GM21529 (cell line): ENCODE measurements at regions not wholly inside any gene's neighbourhood (a gene's known extent, or its start where the extent isn't known, plus 50 kb on each side); places are given as distances from the start of the nearest gene placed in this dataset.
"Not testable (repeated sequence)": the region's sequence is repeated elsewhere in the genome, so short reads cannot be mapped to it uniquely, and the experiment has no call there.

ENCODE experiments used
- ATAC-seq: cut with Tn5 transposase; IDR thresholded peaks from one replicate; pipeline ENCODE4 v1.9.1; 2021; ENCODE audit not compliant: unreplicated experiment

GRCh38 chr3:5606884-5607472 is 419.5 kb downstream of the EDEM1 start:
- ATAC-seq, result no peak

DNA sequence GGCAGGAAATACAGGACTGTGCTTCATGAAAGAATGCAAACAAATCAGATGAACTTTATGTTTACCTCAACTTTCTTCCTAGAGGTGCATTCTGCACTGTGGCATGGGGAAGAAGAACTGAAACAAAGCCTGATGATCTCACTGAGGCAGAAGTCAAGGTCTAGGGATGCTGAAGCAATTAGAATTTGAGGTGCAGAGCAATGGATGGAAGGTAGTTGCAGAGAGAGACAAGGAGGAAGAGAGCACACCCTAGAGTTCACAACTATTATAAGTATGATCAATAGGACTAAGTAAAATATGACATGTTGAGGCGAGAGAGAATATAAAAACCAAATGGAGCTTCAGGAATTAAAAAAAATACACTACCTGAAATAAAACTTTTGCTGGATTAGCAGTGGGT is 420.1 kb downstream of the EDEM1 start:
- no peak for ATAC-seq

DNA sequence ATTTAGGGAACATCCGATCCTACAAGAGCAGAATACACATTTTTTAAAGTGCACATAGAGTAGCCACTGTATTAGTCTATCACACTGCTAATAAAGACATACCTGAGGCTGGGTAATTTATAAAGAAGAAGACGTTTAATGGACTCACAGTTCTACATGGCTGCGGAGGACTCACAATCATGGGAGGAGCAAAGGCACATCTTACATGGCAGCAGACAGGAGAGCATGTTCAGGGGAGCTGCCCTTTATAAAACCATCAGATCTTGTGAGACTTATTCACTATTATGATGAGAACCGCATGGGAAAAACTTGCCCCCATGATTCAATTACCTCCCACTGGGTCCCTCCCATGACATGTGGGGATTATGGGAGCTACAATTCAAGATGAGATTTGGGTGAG is 421.5 kb downstream of the EDEM1 start:
- ATAC-seq, result not testable (repeated sequence)

GRCh38 chr3:5613599-5613998 is 426.1 kb downstream of the EDEM1 start:
- no peak for ATAC-seq

- no peak for ATAC-seq
Observed at GRCh38 chr3:5616873-5617272, 429.4 kb downstream of the EDEM1 start.

GRCh38 chr3:5618170-5618569 is 430.7 kb downstream of the EDEM1 start:
- ATAC-seq, result no peak

DNA sequence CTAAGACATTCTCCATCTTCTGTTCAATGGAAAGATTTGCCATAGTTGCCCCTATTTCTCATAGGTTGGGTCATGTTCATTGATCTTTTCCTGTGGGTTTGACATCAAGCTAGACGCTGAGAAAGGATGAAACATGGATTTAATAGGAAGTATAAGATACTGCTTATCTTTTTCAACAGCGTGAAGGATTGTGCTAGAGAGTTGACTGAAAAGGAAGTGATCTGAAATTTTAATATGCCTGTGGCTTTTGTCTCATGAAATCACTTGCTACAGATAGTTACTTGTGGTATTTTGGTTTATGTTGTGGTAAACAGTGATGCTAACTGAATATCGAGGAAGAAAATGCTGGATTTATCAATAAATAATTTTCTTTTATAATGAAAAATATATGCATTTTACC is 442.9 kb downstream of the EDEM1 start:
- no peak for ATAC-seq

- ATAC-seq, result no peak
Observed at GRCh38 chr3:5633960-5634359, 446.5 kb downstream of the EDEM1 start.

DNA sequence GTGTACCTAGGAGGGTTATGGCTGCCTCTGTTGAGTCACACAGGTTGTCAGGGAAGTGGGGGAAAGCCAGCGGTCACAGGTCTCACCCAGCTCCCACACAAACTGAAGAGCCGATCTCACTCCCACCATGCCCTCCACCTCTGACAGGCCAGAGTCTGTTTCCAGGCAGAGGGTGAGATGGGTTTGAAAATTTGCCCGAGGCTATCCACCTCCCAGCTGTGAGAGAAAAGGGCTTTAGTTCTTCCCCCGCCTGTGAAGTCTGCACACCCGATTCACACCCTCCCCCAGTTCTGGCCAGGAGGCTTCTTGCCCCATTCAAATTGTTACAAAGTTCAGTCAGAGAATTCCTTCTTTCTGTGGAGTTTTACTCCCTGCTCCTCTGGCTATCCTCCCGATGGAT is 446.9 kb downstream of the EDEM1 start:
- no peak for ATAC-seq

DNA sequence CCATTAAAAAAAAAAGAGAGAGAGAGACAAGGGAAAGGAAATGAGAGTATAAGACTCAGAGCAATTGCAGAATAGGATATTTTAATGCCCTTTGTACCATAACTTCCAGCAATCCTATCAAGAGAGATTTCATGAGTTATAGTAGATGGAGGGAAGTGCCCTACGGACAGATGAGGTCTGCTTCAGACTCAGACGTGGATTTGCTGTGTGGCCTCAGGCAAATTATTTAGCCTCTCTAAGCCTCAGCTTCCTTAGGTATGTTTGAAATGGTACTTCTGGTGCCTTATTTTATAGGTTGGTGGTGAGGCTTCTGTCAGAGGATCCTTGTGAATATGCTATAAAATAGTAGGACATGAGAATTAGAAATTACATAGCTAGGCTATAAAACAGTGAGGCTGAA is 448.2 kb downstream of the EDEM1 start:
- no peak for ATAC-seq

DNA sequence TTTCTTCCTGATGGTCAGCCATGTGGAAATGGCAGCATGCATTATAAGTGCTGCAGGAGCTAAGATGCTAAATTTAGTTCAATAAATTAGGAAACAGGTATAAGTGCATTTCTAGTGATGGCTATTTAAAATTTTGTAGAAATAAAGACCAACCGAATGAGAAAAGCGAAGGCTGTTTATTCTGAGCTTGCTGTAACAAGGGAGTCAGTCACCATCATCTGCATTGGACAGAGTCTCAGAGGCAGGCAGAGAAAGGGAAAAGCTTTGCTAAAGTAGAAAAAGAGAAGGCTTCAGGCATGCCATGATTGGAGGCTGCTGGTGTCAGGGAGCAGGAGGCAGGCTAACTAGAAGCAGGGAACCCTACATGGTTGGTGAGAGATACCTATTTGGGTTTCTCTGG is 451.0 kb downstream of the EDEM1 start:
- ATAC-seq, result no peak

GRCh38 chr3:5644773-5645670 is 457.5 kb downstream of the EDEM1 start:
- ATAC-seq, result no peak

- ATAC-seq, result no peak
Observed at GRCh38 chr3:5645692-5646410, 458.3 kb downstream of the EDEM1 start.

GRCh38 chr3:5650303-5650702 is 462.8 kb downstream of the EDEM1 start:
- no peak for ATAC-seq

GRCh38 chr3:5651351-5651750 is 463.8 kb downstream of the EDEM1 start:
- ATAC-seq, result no peak

DNA sequence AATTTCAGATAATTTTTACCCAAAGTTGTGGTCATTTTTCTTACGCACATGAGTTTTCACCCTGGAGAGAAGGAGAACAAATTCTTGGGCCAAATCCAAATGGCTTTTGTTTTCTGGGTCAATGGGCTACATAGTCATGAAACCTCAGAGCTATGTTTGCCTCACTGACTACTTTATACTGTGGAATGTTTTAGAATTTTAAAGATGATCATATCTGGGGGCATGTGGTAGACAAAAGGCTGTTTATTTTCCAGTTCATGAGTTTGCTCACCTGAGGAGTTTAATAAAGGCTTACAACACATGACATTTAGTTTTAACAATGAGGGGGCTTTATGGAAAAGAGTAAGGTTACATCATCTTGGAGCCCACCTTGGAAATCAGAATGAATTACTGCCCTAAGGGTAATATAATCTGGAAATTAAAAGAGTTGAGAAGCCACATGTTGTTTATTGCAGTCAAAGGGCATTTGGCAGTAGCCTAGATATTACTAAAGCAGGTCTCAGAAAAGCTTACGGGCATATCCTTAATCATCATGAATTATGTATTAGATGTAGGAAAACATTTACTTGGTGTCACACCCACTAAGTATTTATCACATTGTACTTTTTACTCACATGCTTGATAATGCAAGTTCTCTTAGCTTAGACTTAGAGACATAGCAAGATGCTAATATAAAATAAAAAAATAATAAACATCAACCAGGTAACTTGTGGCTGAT is 466.1 kb downstream of the EDEM1 start:
- ATAC-seq, result no peak

DNA sequence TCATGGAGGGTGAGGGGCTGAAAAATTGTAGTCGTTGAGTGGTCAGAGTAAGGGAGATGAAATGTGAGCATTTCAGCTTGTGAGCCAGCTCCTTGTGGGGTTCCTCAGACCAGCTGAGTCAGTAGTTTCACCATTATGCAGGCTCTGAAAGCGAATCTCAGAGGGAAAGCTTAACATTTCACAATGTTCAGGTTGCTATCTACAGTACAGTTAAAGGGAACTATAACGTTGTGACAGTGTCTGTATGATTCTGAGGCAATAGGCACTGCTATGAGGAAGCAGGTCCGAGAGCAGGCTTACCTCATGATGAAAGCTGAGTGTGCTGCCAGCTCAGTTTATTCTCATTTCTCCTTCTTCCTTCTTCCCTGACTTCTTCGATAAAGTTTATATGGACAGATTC is 469.6 kb downstream of the EDEM1 start:
- no peak for ATAC-seq

GRCh38 chr3:5663601-5664000 is 476.1 kb downstream of the EDEM1 start:
- ATAC-seq, result no peak

- no peak for ATAC-seq
Observed at GRCh38 chr3:5666455-5666854, 478.9 kb downstream of the EDEM1 start.

GRCh38 chr3:5673521-5673920 is 486.0 kb downstream of the EDEM1 start:
- ATAC-seq, result no peak

DNA sequence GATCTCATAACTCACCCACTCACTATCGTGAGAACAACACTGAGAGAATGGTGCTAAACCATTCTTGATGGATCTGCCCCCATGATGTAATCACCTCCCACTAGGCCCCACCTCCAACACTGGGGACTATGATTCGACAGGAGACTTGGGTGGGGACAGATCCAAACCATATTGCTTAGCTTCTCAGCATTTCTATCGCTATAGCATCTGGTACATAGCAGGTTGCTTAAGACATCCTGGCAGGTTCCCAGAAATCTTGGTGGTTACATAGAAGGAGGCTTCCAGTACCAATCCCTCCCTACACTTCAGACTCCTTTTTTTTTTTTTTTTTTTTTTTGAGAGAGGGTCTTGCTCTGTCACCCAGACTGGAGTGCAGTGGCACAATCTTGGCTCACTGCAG is 487.8 kb downstream of the EDEM1 start:
- no peak for ATAC-seq
